CD4-positive, alpha-beta T cell treated with Interleukin-1 beta for 1 hour (primary cell): ENCODE measurements at regions not wholly inside any gene's neighbourhood (a gene's known extent, or its start where the extent isn't known, plus 50 kb on each side); places are given as distances from the start of the nearest gene placed in this dataset.

Source experiments
- DNase-seq, 2 donors: peaks; one replicate each; pipeline ENCODE4 v3.0.0-alpha.2; 2020 to 2022

DNA sequence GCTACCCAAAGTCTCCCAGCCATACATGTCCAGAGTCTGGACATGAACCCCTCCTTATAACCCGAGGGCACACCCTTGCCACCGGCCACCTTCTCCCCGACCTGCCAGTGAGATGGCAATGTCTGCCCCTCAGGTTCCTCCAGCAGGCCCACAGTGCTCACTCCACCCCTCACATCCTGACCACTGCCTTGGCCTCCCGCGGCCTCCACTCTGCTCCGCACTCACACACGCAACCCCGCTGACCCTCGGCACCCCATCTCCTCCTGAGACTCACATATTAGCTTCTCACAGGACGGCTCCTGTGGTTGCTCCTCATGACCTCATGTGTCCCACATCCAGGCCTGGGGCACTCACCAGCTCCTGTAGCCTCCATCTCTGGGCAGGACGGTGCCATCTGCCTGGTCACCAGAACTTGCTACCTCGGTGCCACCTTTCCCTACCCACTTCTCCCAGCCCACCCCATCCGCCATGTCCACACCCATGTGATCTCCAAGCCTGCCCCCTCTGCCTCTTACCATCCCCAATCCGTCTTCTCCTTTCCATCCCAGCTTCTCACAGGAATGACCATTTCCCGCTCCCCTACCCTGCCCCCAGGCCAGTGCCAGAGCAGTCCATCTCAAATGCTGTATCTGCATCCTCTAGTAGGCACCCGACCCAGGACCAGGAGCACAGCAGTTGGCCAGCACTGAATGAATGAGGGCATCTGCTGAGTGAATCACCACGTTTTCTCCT, 198.6 kb upstream of the DIO3 start:
- no peak for DNase-seq

DNA sequence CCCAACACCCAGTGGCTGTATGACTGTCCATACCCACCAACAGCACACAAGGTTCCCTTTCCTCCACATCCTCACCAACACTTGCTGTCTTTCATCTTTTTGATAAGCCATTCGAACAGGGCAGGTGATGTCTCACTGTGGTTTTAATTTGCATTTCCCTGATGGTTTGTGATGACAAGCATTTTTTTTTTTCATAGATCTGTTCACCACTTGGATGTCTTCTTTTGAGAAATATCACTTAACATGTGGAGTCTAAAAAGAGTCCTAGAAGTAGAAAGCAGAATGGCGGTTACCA, 198.1 kb upstream of the DIO3 start:
- DNase-seq = no peak

- no peak for DNase-seq
These were observed 197.4 kb upstream of the DIO3 start for GRCh38 chr14:101363880-101364391.

GRCh38 chr14:101364503-101365328, 196.6 kb upstream of the DIO3 start:
- no peak for DNase-seq

DNA sequence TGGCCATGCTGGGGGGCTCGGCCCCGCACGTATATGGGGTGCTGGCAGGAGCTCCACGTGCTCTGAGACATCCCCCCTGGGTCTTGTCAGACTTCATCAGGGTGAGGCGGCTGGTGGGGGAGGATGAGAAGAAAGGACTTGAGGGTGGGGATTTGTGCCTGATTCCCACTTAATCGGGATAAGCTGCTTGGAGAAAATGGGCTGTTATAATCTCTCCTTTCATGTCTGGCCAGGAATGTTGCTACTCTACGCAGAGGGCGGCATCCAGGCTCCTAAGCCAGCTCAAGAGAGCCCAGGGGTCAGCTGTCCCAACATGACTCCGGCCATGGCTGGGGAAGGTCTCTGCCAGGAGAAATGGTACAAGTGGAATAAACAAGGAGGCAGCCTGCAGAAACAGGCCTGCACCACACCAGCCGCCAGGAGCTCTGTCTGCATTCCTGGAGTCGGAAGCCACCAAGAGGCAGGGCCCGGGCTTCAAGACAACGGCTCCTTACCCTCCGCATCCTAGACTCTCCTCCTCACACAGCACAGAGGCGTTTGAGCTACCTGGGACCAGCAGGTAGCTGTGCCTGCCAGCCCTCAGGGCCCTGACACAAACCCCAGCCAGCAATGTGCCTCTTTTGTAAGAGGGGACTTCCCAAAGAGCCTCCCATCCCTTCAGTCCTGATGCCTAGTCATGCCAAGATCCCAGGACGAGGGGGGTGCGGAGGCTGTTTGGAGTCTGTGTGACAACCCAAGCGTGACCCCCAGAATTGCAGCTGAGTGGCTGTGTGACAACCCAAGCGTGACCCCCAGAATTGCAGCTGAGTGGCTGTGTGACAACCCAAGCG, 195.8 kb upstream of the DIO3 start:
- no peak for DNase-seq

DNA sequence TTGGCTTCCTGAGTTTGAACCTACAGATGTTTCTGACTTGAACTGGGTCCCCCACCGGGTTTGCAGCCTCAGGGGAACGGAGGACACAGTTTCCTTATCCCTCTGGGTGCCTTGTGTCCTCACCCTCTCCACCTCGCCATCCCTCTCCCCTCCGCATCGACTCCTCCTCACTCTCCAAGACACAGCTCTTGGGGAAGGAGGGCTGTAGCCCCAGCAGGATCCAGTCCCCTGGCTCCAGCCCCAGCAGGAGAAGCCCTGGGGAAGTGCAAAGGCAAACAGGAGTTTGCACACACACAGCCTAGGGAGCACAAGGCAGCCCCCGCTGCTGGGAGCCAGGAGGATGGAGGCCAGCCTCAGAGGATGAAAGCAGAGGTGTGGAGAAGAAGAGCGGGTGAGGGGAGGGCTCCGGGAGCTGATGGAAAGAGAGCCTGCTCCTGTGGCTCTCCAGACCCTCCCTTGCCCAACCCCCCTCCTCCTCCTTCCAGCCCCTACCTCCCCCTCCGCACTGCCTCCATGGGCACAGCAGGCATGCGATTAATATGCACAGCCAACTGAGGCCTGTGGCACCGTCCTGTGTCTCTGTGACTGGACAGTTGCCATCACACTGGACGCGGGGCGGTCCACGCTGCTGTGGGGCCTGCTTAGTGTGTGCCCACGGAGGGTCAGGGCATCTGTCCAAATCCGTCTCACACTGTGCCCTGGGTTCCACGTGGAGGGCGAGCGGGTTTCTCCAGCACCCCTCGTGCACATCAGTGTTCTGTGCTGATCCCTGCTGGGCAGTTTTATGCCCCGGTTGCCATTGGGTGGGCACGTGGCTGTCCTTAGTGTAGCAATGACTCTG, 193.7 kb upstream of the DIO3 start:
- DNase-seq = no peak

DNA sequence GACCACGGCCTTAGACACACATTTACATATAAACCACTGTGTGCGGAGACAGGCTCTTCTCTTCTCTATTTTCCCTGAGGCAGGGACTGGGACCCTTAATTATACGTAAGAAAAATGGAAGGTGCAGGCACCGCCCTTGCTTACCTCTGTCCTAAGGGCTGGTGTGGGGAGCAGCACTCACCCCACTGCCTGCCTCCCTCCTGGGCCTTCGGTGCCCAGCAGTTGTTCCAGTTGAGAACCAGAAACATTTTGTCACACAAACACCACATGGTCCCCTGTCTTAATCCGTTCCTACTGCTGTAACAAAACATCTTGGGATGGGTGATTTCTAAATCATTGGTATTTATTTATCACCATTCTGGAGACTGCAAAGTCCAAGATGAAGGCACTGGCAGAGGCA, 192.7 kb upstream of the DIO3 start:
- no peak for DNase-seq

DNA sequence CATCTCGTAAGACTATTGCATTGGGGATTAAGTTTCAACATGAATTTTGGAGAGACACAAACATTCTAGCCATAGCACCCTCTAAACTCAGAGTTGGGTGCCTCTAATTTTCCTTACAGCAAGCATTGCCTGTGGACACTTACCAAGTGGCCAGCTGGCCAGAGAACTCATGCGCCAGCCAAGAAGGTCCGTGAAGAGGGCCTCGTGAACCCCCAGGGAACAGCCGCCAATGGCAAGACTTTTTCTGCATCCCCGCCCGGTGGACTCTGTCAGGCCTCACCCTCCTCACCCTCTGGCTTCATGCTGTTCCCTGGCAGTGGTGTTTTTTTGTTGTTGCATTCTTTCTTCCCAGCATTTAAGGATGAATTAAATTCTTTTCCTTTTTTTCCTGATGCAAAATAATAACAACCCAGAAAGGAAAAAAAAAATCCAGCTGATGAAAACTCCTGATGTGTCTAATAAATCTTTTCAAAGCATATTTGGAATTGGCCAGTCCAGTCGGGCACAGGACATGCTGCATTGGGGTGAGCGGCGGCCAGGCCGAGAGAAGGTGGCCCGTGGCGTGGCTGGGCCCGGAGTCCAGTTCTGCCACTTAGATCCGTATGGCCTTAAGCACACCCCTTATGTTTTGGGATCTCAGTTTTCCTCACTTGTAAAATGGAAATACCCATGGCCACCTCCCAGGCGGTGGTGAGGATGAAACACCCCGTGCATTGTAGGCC, 191.9 kb upstream of the DIO3 start:
- DNase-seq = no peak

GRCh38 chr14:101369916-101370592, 191.2 kb upstream of the DIO3 start:
- no peak for DNase-seq

DNA sequence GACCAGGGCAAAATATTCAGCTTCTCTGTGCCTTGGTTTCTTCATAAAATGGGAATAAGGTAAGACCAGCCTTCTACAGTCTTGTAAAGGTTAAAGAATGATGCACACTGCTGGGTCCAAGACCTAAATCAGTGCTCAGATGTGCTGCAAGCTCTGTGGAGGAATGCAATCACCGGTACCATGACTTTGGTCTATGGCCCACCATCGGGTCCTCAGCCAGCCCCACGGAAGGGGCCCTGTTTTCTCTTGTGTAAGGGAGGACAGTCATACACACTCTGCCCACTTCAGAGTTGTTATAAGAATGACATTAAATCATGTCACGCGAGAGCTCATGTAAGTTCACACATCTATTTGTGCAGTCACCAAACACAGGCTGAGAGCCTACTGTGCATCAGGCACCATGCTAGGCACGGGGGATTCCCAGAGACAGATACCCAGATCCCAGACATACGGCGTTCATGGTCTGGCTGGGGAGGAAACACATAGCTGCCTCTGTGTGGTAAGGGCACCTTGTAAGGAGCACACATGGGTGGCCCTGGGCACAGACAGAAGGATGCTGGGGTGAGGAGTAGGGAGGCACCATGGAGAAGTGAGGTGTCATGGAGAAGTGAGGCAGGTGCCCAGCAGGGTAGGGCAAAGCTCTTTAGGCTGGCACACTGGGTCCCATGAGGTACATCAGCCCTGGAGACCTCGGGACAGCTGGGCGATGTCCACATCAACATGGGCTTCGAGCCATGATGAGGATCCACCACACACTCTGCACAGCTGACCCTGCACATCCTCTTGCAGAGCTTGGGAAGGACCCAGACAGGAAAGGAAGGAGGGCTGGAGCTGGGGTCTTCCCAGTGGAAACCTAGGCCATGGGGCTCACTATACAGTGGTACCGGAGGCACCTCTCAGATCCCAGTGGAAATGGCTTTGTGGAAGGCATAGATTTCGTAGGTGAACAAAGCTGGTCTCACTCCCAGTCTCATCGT, 190.4 kb upstream of the DIO3 start:
- DNase-seq = no peak

GRCh38 chr14:101371799-101372793, 189.2 kb upstream of the DIO3 start:
- no peak for DNase-seq

DNA sequence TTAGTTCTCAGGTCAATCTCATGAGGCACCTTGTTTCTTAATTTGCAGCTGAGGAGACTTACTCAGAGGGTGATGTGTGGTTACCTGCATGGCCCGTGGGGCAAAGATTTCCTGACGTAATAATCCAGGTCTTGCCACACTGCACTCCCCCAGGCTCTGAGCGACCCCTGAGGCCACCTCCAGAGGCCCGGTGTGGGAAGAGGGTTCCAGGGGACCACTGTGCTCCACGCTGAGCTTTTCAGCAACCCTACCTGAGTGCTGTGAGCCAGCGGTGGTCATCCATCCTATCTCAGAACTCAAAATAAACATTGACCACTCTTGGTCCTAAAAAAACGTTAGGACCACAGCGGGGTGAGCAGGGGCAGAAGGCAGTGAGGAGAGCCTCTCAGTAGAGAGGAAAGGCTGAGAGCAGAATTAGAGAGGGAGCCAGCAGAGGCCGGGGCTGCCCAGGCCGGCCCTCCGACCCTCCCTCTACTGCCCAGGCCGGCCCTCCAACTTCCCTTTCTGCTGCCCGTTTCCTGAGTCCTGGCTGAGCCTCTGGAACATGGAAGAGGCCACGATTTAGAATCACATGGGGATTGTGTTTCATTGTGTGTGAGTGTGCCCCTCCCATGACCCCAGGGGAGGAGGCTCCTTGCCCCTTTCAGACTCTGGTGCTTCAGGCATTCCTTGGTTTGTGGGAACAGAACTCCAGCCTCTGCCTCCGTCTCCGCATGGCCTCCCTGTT, 188.2 kb upstream of the DIO3 start:
- DNase-seq = no peak

- no peak for DNase-seq
These were observed 187.5 kb upstream of the DIO3 start for GRCh38 chr14:101373690-101374295.

DNA sequence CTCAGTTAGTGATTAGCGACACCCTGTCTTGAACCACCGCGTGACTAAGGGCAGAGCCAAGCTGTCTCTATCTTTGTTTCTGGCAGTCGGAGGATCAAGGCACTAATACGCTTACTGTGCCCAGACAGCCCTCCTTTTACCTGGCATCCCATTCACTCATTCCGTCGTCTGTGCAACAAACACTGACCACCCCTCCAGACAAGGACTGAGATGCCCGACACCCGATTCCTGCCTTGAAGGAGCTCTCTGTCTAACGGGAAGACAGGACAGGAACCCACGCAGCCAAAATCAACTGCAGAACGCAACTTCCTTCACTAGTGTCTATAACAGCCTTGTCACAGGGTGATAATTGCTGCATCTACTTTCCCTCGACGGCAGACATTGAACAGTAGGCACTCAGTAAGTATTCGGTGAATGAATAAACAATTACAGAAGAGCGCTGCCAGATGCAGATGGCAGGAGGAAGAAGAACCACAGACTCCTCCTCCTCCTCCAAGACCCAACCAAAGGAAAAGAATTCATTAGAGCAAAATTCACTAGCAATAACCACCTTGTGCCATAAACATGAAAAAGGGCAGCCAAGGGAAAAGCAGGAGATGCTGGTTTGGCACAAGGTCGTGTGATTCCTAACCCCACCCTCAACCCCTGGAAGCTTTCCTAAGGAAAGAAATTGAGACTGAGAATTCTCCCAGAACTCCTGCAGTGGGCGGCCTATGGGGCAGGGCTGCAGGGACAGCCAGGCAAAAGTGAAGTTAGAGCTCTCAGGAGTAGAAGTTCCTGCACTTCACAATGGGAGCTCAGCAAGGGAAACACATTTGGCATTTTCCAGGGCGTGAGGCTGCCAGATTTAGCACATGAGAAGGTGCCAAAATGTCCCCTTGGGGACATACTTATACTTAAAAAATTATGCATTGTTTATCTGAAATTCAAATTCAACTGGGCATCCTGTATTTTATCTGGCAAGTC, 186.6 kb upstream of the DIO3 start:
- DNase-seq = no peak

- DNase-seq = no peak
These were observed 184.2 kb upstream of the DIO3 start for GRCh38 chr14:101377069-101377468.

DNA sequence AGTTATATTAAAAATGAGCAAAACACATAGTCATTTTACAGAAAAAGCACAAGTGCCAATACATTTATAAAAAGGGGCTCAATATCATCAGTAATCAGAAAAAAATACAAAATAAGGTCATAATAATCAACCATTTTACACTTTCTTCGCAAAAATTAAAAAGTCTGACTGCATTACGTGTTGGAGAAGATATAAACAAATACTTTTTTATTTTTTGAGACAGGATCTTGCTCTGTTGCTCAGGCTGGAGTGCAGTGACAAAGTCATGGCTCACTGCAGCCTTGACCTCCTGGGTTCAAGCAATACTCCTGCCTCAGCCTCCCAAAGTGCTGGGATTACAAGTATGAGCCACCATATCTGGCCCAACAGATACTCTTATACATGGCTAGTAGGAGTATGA, 181.5 kb upstream of the DIO3 start:
- DNase-seq = no peak
